ENCODE measurements at regions not wholly inside any gene's neighbourhood (a gene's known extent, or its start where the extent isn't known, plus 50 kb on each side); places are given as distances from the start of the nearest gene placed in this dataset.
A peak's percentile ranks its signal among the peaks of the same experiment; 100 is the strongest.
"Not testable (repeated sequence)": the region's sequence is repeated elsewhere in the genome, so short reads cannot be mapped to it uniquely, and the experiment has no call there.

DNA sequence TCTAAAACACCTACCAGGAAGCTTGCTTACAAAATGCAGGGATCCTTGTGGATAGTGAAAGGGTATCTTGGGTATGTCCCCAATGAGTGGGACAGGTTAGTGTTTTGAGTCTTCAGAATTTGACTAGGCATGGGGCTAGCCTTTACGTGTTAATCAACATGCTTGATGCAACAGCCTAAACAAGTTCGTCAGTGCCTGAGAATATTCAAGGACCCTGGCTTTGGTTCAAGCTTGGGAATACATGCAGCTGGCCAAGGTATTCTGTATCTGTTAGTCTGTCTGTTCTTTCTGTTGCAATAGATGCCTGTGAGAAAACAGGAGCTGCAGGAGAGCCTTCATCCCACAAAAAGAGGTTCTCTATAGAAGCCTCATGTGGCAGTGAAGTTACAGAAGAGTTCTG lies 149.5 kb downstream of the CCNG2 start:
- DNase-seq (ENCODE audit: low spot score) = no peak

DNA sequence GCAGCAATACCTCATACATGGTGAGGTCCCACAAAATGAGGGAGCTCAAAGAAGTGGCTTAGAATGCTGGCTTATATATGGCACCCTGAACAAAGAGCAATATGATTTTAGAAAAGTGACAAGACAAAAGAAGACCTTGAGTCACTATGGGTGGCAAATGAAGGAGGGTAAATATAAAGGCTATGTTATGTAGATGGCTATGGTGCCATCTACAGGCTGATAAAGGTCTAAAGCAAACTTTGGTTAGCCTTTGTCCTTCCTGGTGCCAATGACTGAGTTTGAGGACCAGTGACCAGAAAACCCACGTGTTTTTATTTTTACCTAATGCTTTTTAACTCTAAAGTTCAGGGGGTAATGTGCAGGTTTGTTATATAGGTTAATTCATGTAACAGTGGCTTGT lies 151.8 kb downstream of the CCNG2 start:
- no peak for DNase-seq (ENCODE audit: low spot score)

DNA sequence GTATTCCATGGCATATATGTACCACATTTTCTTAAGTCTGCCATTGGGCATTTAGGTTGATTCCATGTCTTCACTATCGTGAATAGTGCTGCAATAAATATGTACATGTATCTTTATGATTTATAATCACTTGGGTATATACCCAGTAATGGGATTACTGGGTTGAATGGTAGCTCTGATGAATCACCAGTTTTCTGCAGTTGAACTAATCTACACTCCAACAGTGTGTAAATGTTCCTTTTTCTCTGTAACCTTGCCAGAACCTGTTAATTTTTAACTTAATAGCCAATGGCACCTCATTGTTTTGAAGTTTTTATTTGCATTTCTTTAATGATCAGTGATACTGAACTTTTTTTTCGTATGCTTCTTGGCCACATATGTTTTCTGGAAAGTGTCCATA lies 152.5 kb downstream of the CCNG2 start:
- no peak for DNase-seq (ENCODE audit: low spot score)

DNA sequence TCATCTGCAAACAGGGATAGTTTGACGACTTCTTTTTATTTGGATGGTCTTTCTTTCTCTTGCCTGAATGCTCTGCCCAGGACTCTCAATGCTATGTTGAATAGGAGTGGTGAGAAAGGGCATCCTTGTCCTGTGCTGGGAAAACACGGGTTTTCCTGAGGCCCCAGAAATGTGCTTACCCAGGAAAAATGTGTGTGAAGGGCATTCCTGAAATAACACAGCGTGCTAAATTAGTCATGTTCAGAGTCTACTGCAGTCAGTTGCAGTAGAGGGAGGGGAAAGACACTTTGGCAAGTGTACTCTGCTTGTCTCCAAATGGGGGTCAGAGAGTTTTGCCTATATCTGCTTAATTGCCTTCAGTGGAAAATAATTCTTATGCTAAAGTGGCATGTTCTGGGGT lies 153.9 kb downstream of the CCNG2 start:
- no peak for DNase-seq (ENCODE audit: low spot score)

DNA sequence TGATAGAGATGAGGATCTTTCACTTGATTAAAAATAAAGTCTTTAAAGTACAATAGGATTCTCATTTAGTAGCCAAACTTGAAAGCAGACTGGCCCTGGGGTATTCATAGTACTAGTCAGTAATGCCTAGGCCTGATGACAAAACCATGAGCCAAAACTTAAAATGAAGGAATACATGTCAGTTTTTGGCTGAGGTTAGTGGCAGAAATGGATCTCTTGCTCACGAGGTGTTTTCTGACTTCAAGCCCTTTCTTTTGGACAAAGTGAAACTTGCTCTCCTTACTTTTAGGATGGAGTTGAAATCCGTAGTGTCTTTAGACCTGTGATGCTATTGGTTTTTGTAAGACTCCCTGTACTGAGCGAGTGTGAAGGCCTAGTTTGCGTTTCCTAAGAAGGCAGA lies 157.7 kb downstream of the CCNG2 start:
- no peak for DNase-seq (ENCODE audit: low spot score)

DNA sequence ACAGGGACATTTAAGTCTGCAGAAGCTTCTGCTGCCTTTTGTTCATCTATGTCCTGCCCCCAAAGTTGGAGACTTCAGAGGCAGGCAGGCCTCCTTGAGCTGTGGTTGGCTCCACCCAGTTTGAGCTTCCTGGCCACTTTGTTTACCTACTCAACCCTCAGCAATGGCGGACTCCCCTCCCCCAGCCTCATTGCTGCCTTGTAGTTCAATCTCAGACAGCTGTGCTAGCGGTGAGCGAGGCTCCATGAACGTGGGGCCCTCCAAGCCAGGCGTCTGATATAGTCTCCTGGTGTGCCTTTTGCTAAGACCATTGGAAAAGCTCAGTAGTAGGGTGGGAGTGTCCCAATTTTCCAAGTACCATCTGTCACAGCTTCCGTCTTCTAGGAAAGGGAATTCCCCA lies 170.1 kb downstream of the CCNG2 start:
- no peak for DNase-seq (ENCODE audit: low spot score)

DNA sequence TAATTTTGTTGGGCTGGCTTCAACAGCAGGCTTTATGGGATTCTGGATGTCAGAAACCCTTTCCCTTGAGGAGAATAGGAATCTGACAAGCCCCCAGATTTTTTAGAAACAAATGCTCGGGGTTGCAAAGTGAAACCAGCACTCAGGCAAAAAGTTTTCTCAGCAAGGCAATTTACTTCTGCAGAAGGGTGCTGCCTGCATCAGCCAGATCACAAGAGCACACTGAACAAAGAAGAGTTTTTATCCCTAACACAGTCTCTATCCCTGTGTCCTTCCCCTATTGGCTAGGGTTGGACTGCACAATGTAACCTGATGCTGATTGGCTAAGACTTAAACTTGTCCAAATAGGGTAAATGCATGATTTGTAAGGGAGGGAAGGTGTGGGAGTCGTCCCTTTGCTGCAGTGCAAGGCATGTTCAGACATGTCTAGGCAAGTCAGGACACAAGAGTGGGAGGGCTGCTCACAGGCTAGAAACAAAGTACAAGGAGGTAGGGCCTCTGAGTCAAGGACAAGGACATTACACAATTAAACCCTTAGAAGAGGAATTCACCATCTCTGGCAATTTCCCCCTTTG lies 175.8 kb downstream of the CCNG2 start:
- DNase-seq (ENCODE audit: low spot score) = no peak

DNA sequence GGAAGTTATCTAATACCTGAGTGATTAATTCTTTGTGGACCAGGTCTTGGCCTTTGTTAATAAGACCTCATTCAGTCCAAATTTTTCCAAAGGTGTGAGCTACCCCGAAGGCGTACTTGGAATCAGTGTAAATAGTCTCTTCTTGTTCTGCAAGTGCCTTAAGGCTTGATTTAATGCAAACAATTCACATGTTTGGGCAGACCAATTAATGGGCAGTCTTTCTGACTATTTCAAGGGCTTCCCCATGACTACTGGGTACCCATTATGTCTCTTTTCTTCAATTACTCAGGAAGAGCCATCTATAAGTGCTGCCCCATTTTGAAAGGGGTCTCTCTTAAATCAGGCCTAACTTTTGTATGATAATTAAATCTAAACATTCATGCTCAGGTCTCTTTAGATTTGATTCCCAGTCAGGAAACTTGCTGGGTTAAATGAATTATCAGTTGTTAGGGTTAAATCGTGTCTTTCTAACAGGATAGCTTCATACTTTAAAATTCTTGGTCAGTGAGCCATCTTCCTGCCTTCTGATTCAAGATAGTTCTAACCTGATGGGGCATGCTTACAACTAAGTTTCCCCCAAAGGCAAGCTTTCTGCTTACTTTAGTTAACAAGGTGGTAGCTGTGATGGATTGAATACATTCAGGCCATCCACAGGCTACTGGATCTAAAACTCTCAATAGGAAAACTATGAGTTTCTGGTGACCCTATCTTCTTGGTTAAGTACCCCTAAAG lies 179.6 kb downstream of the CCNG2 start:
- no peak for DNase-seq (ENCODE audit: low spot score)

DNA sequence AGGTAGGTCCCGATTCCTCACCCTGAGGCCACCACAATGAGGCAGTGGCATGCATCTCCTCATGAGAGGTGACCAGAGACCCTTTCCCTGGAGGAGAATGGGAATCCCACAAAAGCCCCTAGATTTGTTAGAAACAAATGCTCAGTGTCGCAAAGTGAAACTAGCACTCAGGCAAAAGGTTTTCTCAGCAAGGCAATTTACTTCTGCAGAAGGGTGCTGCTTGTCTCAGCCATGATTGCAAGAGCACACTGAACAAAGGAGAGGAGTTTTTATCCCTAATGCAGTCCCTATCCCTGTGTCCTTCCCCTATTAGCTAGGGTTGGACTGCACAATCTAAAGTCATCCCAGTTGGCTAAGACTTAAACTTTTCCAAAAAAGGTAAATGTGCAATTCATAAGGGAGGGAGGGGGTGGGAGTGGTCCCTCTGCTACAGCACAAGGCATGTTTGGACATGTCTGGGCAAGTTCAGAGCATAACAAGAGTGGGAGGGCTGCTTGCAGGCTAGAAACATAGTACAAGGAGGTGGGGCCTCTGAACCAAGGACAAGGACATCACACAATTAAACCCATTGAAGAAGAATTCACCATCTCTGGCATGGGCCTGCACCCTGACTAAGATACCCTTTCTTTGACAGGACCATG lies 185.3 kb downstream of the CCNG2 start:
- no peak for DNase-seq (ENCODE audit: low spot score)

DNA sequence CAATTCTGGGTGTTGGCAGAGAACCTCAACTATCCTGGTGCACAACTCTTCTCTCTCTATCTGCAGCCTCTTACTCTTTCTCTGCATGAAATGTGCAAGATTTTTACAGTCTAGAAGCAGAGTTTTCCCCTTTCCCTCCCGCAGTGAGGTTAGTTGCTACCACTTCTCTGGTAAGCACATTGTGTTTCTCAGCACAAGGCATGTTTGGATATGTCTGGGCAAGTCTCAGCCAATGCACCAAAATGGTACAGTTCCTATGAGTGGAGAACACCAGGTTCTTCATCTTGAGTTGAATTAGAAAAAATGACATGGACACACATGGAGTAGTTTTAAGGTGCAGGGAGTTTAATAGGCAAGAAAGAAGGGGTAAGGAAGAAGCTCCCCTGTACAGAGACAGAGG lies 187.0 kb downstream of the CCNG2 start:
- no peak for DNase-seq (ENCODE audit: low spot score)

DNA sequence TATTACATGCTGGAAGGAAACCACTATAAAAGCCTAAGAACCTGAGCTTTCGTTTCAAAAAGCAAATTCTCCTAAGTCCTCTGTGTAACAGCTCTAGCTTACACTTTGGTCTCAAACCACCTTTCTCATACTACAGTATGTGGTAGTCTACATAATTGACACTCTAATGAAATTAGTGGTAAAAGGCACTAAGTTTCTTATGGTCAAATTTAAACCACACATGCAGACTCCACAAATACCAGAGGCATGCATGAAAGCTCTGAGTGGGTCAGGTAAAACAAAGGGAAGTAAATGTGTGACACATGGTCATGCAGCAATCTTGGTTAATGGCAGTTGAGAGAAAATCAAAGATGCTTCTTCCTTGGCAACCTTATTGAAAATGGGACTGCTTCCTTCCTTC lies 187.8 kb downstream of the CCNG2 start:
- DNase-seq (ENCODE audit: low spot score) = no peak

DNA sequence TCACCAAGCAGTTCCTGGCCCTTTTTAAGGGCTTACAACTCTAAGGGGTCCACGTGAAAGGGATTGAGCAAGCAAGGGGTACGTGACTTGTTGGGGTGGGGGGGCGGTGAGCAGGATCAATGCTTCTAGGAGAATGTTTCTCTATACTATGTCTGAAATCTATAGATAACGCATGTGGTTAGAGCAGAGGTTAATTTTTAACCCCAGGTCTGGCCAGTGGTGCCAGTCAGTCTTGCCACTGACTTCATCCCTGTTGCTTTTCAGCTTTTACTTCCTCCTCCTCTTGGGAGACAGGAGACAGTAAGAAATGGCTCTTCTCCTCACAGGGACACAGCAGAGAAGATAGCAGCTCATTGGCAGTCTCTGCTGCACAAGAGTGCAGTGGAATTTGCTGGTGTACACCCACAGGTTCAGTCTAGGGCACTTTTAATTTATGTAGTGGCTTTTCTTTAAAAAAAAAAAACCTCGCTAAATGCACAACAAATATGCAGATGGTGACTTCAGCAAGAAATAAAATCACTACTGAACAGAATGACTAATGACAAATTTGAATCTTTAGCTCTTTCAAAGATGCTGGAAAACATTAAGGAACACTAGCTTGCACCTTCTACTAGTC lies 190.5 kb downstream of the CCNG2 start:
- DNase-seq (ENCODE audit: low spot score) = no peak

DNA sequence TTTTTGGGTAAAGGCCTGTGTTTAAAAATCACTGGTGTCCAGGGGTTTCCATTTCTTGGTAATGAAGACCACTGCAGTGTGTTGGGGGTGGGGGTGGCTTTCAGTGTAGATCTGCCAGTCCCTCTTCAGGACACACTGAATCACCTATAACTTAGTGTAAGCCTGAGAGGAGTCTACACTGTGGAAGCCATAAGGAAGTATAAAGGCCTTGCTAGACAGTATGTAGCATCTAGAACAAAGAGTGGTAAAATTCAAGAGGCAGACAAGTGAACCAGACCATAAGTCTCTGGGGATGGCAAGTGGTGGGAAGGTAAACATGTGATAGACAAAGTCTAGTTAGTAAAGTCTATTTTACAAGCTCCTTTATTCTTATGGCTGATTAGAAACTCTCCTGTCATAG lies 191.8 kb downstream of the CCNG2 start:
- DNase-seq (ENCODE audit: low spot score) = no peak

DNA sequence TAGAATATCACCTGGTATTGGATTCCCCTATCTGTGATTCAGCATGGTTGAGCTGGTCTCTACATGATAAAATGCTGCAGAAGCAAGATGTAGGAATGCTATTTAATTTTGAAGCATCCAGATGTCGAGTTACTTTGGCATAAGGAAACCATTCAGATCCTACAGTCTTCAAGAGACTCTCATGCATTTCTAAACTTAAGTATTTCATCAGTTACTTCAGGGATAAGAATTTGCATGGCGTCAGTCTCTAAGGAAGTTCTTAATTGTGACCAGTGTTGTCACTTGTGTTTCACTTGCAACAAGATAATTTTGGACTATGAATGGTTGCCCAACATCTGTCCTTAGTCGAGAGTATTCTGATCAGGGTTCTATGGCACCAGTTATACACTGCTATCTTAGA lies 192.4 kb downstream of the CCNG2 start:
- no peak for DNase-seq (ENCODE audit: low spot score)

DNA sequence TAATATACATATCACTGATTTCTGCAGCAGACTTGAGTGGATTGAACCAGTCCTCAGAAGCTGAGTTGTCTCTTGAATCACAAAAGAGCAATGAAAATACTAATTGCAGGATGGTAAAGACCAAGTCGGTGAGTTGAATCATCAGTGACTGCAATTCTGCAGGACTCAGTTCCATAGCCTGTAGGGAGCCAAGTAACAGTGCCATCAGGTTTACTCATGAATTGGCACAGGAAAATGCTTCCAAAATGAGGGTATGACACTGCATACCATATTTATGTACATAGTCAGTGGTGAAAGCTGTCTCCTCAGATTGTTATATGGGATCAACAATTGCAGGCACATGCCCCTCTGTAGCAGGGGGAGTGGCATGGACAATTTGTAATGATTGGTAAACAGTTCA lies 192.8 kb downstream of the CCNG2 start:
- DNase-seq (ENCODE audit: low spot score) = no peak

DNA sequence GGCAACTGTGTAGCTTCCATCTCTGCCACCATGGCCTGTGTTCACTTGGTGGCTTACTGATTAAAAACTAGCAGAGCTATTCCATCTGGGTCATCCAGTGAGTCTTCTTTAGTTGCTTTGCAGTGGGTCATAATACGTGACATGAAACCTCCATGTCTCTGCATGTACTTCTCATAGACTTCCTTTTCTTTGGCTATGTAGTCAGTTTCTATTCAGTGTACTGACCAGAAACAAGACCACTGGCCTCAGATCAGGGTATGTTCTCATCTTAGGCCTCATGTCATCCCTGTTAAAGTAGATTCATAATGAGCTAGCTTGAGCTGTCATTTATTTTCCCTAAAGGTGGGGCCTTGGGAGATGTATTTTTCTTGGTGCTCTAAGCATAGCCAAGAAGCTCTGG lies 195.2 kb downstream of the CCNG2 start:
- no peak for DNase-seq (ENCODE audit: low spot score)

DNA sequence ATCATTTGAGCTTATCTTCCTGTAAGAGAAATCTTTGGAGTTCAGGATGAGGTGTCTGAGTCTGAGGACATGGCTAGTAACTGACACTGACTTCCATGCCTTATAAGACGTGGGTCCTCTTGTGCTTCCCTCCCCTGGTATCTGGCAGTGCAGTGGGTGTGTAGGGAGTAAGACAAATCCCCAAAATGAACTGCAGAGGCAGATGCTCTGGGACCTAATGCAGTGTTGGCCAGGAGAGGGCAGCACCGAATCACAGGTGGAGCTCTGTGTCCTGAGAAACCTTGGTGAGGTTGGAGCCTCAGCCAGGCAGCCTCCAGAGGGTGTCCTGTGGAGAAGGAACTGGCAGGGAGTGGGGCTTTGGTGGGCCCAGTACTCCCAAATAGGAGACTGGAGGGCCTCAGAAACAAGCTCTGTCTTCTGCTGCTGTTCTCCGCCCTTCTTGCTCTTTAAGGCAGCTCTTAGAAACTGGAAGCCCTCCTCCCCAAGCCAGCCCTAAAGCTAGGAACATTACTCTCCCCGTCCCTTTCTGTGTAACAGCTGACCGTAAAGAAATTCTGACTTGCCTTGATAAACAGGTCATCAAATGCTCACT lies 196.8 kb downstream of the CCNG2 start:
- DNase-seq (ENCODE audit: low spot score) = not testable (repeated sequence)

DNA sequence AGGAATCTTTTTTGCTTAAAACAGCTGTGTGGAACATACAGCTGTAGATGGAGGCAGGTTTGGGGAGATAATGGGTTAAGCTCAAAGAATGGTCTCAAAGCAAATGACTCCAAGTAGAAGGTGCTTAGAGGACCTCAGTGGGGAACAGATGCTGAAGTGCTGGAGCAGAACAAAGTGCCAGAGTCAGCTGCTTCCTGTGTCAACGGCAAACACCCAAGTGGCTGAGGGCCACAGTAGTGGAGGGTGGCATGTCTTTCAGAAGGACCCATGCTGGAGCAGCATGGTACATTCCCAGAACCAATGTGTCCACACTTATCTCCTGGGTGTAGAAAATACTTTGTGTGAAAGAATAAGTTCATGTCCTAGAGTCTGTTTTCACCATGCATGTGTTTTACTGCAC lies 197.5 kb downstream of the CCNG2 start:
- DNase-seq (ENCODE audit: low spot score) = no peak

DNA sequence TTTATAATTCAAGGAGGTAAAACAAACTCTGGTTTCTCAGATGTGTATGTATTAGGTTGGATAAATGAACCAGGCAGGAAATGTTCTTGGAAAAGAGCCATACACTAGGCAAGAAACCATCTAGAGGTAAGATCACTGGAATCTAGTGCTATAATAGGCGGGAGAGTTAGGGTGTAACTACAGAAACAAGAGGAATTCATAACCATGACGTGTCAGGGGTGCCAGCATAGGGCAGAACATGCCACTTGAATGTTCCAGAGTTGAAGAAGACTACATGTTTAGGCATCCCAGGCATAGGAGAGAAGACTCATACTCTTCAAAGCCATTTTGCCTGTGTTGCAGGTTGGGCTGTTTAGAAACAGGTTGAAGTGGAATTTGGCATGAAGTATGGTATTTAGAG lies 198.7 kb downstream of the CCNG2 start:
- no peak for DNase-seq (ENCODE audit: low spot score)

DNA sequence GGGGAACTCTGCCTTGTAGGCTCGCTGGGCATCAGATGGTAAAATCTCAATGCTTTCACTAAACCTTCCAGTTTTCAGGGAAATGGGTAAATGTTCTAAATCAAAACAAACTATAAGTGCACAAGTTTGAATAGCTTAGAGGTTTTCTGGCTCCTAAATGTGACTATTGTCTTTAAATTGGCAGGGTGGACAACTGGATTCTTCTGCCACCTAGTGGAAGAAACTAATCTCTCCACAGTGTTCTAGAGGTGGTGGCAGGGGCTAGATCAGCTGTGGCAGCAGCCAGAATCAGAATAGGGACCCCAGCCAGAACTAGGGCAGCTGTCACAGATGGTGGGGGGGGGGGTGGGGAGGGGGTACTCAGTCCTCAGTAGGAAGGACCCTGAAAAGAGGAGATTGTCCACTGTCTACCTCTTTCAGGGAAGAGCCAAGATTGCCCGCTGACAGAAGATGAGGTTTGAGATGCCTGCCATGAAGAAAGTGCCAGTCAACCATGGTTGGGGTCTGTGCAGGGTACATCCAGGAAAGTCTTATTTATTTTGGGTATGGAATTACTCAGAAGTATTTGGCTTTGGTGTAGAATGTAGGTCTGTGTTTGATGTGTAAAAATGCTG lies 201.4 kb downstream of the CCNG2 start:
- DNase-seq (ENCODE audit: low spot score) = peak; percentile 60

DNA sequence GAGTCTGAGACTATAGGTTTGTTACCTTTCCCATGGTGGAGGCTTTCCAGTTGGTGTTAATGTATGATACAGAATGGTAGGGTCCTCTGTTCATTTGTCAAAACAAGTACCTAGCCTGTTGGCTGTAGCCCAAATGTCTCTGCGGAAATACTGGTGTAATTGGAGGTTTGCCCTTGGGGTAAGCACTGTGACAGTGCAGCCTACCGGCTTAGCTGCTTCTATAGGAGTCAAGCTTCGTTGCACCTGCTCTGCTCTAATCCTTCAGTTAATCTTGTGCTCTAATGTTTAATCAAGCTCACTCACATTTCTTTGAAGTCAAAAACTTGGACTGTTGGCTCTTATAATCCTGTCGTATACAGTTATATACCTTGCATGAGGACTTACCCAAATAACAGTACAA lies 203.4 kb downstream of the CCNG2 start:
- no peak for DNase-seq (ENCODE audit: low spot score)

DNA sequence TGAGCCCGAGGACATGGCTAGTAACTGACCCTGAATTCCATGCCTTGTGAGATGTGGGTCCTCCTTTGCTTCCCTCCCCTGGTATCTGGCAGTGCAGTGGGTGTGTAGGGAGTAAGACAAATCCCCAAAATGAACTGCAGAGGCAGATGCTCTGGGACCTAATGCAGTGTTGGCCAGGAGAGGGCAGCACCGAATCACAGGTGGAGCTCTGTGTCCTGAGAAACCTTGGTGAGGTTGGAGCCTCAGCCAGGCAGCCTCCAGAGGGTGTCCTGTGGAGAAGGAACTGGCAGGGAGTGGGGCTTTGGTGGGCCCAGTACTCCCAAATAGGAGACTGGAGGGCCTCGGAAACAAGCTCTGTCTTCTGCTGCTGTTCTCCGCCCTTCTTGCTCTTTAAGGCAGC lies 209.9 kb downstream of the CCNG2 start:
- DNase-seq (ENCODE audit: low spot score) = not testable (repeated sequence)
